G401.6 (cell line): ENCODE measurements at regions not wholly inside any gene's neighbourhood (a gene's known extent, or its start where the extent isn't known, plus 50 kb on each side); places are given as distances from the start of the nearest gene placed in this dataset.
"Not testable (repeated sequence)": the region's sequence is repeated elsewhere in the genome, so short reads cannot be mapped to it uniquely, and the experiment has no call there.

ENCODE experiments used
- FAIRE-seq: peaks from 2 replicates; lab custom pipeline; 2012; peaks lifted over from hg19 to GRCh38; lab: Jason Lieb, UNC

DNA sequence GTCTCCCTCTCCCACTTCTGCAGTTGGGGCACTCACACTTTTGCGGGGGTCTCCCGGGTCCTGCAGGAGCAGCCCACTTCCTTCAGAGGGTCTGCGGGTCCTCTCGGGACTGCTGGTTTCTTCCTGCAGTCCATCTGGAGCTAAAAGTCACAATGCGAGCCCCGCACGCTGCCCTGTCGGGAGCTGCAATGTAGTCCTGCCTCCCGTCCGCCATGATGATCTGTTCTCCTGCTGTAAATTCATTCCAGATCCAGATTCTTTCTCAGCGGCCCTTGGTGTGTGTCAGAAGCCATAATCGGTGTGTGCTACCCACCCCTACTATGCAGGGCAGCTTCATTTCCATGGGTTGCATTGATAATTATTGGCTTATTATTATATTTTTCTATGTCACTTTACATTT is 323.0 kb upstream of the ZFP42 start:
- FAIRE-seq: not testable (repeated sequence)

DNA sequence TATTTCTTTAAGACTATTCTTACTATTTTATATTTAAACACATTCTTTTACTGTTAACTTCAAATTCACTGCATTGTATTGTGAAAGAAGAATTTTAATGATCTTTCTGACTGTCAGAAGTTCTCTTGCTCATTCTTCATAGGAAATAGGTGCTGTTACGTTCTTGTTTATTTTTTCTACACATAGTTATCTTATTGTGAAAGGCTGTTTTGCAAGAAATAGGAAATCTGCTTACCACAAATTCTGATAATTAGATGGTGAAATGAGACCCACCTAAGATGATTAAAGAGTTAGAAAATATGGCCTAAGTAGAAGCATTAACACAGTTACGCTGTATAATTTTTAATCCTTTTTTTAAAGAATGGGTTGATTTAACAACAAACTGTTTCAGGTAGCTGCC is 316.1 kb upstream of the ZFP42 start:
- FAIRE-seq: no peak

DNA sequence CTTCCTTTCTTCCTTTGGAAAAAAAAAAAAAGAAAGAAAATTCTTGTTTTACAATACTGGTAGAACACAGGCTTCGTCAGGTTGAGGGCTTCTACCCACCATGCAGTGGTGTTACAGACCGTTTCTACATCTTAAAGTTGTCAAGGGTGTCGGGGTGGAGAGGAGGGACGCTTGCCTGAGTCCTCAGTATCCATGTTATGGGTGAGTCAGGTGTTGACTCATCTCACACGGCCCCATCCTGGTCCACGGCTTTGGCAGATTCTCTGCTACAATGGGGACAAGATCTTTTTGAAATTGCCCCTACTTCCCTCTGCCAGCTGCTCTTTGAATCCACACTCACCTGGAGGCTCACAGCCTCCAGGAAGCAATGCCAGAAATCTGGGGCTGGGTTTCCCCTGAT is 310.3 kb upstream of the ZFP42 start:
- FAIRE-seq: no peak

DNA sequence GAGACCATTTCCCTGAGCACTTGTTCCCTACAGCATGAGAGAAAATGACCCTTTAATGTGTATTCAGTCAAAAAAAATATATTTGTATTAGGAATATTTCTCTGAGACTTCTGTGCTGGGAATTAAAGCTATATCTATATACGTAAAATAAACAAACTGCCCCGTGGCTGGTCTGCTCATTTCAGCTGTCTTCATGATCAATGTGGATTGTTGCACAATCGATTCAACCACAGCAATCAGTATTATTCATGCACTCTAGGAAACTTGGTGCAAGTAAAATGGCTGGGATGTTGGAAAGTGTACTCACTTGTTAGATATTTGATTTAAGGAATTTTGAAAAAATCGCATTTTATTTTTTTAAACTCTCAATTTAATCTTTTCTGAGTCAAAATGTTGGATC is 307.9 kb upstream of the ZFP42 start:
- FAIRE-seq: no peak

DNA sequence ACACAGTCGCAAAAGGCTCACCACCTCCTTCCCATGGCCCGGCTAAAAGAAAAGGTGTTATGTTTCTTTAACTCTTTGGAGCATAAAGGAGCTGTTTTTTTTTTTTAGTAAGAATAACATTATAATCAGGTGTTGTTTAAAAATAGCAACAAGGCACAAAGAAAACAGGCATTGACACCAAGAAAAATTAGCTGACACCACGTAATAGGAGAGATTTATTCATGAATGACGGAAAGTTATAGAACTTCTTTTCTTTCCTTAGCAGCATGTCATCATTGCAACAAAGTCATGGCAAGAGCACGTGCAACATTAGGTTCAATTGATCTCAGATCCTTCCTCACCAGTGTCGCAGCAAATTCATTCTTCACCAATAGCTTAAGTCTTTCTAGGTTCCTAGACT is 302.9 kb upstream of the ZFP42 start:
- no peak for FAIRE-seq

DNA sequence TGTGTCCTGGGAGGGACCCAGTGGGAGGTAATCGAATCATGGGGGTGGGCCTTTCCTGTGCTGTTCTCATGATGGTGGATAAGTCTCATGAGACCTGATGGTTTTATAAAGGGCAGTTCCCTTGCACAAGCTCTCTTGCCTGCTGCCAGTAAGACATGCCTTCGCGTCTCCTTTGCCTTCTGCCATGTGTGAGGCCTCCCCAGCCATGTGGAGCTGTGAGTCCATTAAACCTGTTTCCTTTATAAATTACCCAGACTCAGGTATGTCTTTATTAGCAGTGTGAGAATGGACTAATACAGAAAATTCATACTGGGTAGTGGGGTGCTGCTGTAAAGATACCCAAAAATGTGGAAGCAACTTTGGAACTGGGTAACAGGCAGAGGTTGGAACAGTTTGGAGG is 300.0 kb upstream of the ZFP42 start:
- FAIRE-seq: not testable (repeated sequence)

DNA sequence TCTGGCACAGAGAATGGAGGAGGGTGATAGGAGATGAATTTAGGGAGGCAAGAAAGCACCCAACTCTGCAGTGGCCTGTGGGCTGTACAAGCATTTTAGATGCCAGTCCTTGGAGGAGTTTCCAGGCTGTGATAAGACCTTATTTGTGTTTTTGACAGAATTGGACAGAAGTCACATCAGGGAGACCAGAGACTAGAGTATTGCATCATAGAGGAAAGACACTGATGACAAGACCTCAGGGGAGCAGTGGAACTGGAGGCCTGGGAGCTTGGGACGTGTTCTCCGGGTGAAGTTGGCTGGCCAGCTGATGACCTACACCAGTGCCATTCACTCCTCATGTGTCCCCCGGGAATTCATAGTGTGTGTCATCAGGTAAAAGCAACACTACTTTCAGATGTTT is 284.0 kb upstream of the ZFP42 start:
- FAIRE-seq: no peak

DNA sequence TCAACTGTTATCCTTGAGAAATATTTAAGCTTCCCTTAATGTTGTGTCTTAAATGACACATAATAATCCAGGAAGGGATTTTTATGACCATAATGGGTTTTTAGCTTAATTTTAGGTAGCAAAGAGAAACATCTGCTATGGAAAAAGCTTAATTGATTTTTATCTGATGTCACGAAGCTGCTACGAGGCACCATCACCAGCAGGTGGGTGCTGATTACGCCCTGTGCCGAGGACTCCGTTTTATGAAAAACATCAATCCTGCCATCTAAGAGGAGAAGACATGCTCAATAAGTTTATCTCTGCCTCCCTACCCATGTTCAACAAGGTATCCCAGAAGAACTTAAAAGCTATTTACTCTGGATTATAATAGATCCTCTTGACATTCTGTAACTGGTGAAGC is 280.6 kb upstream of the ZFP42 start:
- no peak for FAIRE-seq

DNA sequence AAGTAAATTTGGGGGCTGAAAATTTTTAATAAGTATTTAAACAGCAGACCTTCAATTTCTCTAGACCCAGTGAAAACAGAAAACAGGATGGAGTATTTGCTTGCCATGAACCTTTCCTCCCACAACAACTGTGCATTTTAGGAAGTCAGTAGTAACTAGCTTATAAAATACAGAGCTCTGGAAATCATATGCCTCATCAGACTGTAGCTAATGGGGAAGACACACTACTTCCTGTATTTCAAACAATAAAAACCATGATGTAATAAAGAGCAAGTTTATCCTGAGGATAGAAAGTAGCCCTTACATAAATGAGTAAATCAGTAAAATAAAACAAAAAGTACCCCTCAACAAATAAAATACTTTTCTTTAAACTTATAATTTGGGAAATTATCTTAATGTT is 280.1 kb upstream of the ZFP42 start:
- no peak for FAIRE-seq

DNA sequence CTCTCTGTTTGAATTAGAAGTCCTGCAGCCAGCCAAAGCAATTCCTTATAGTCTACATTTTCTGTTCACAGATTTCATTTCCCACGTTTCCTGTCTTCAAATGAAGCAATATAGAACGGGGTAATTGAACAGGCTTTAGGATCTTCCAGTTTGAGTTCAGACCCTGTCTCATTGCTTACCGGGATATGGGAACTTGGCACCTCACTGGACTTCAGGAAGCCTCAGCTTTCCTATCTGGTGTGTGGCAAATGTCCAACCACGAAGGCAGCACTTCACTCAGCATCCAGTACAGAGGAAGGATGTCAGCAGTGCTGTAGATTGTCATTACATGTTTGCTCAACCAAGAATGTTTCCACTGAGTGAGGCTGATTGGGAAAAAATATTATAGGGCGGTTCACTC is 271.1 kb upstream of the ZFP42 start:
- no peak for FAIRE-seq

DNA sequence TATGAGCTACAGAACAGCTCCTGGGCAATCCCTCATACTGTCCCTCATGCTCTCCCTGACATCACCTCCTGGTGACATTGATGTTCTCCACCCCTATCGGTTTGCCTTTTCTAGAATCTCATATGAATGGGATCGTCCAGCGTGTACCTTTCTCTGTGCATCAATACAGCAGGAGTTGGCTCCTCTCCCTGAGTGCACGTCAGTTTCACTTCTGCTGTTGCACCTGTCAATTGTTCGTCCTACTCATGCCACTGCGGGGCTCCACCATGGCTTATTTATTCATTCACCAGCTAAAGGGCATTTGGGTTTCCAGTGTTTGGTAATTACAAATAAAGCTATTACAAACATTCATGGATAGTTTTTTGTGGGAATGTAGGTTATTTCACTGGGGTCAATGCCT is 269.1 kb upstream of the ZFP42 start:
- no peak for FAIRE-seq

DNA sequence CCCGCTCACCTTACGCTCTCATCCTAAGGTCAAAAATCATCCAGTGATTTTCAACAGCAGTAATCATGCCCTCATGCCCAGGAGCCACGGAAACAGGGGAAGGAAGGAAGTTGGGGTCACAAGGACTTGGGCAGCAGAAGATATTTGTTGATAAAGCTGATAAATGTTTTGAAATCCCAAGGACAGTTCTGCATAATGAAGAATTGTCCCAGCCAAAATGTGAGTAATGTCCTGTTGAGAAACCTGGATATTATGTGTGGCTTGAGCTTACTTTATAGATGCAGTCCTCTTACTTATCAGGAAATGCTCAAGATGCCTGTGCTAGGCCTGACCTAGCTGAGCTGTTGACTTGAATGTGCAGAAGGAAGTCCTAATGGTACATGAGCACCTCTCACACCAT is 263.0 kb upstream of the ZFP42 start:
- no peak for FAIRE-seq

DNA sequence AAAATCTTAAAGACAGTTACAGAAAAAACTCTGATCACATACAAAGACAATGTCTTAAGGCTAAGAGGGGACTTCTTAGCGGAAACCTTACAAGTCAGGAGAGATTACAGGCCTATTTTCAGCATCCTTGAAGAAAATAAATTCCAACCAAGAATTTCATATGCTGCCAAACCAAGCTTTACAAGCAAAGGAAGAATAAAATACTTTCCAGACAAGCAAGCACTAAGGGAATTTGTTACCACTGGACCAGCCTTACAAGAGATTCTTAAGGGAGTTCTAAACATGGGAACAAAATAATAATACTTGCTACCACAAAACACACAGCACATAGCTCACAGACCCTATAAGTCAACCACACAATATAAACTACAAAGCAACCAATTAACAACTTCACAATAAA is 255.8 kb upstream of the ZFP42 start:
- FAIRE-seq: no peak

DNA sequence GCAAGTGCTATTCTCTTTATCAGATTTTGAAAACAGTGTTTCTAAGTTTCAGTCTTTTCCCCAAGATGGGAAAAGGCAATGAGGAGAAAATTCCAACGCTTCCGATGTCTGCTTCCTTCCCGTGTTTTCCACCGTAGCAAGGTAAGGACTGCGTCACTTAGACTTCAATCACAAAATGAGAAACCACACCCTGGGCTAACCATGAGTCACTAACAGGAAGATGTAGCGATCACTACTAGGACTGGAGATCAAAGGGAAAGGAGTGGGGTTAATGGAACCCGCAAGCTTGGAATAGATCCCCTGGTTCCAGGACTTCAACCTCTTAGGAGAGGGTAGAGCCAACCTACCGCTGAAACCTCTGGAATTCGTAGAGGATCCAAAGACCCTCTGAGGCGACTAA is 250.7 kb upstream of the ZFP42 start:
- no peak for FAIRE-seq

DNA sequence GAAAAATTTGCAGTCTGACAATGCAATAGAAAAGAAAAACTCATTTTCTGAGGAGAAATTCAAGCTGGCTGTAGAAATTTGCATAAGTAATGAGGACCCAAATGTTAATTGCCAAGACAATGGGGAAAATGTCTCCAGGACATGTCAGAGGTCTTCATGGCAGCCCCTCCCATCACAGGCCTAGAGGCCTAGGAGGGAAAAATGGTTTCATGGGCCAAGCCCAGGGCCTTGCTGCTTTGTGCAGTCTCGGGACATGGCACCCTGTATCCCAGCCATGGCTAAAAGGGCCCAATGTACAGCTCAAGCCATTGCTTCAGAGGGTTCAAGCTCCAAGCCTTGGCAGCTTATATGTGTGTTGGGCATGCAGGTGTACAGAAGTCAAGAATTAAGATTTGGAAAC is 244.9 kb upstream of the ZFP42 start:
- FAIRE-seq: not testable (repeated sequence)

DNA sequence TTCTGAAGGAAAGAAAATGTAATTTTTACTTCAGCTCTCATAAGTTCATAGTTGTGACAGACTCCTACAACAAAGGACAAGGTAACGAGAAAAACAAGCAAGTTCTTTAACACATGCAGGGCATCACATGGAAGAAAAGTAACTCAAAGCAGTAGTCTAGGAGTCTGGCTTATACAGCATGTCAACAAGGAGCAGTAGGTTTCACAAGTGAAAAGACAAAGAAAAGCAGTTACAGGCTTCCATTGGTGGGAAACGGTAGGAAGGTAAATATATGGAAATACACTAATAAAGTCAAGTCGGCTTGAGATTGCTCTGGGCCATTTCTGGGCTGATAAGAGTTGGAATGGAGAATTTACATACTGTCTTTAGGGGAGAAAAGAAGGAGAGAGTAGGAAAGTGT is 228.4 kb upstream of the ZFP42 start:
- no peak for FAIRE-seq

DNA sequence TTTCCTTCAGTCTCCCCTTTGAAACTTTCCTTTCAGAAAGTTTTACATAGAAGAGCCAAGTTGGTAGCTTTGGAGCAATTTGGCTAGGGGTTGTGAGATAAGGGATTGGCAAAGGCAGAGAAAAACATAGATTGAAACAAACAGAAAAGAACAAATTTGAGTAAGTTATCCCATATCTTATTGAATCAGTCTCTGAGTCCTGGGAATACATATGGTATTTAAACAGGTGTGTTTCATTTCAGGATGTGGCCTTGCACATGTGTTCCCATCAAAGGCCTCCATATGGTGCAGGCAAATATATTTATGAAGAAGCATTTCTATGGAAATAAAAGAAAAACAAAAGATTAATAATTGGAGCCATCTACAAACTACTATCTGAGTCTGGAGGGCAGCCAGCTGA is 227.9 kb upstream of the ZFP42 start:
- FAIRE-seq: no peak

DNA sequence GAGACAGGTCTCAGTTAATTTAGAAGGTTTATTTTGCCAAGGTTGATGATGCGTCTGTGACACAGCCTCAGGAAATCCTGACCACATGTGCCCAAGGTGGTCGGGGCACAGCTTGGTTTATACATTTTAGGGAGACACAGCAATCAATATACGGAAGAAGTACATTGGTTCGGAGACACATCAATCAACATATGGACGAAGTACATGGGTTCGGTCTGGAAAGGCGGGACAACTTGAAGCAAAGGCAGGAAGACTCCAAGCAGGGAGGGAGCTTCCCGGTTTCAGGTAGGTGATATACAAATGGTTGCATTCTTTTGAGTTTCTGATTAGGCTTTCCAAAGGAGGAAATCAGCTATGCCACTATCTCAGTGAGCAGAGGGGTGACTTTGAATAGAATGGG is 225.2 kb upstream of the ZFP42 start:
- FAIRE-seq: no peak

DNA sequence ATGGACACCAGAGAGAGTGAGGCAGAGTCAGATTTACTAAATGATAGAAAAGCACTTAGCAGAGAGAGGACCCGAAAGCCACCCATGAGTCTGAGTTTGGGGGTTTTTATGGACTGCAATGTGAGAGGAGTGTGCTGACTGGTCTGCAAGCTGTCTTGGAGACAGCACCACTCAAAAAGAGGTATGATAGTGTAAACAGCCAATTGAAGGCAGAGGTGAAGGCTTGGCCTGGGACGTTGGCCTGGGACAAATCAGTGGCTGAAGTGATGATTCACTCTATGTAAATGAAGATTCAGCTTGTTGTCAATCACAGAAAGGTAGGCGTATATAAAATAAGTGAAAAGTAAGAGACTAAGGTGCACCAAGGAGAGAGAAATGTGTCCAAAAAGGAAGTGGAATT is 217.6 kb upstream of the ZFP42 start:
- no peak for FAIRE-seq

DNA sequence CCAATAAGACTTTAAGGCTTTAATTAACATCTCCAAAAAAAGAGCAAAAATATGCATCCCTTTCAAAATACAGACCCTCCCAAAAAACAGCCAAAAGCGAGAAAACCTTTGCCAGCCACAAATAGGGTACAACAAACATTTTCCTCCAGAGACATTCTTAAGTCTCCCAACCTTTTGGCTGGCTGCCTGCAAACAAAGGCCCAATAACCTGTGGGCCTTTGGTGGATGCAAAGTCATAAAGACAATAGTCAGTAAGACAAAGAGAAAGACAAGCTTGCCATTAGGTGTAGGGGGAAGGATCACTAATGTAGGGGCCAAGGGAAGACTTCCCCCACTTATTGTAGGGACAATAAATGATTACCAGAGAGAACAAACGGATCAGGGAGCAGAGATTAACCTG is 215.5 kb upstream of the ZFP42 start:
- no peak for FAIRE-seq

DNA sequence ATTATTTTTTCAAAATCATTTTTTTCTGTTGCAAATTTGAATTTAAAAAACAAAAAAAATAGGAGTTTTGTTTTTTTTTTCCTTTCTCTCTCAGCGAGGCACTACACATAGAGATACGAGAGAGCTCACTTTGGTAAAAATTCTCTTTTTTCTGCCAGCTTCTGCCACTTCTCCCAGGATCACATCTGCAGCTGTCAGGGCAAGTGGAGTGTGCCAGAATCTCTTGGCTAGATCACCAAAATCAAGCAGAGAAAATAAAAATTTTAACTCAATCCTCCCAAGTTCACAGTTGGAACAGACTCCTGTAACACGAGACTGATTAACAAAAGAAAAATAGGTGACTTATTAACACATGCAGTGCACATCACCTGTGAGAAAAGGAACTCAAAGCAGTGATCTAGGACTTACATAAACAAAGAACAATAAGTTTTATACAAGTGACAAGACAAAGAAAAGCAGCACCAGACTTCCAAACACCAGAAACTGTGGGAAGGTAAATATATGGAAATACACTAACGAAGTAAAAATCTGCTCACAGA is 213.2 kb upstream of the ZFP42 start:
- no peak for FAIRE-seq

DNA sequence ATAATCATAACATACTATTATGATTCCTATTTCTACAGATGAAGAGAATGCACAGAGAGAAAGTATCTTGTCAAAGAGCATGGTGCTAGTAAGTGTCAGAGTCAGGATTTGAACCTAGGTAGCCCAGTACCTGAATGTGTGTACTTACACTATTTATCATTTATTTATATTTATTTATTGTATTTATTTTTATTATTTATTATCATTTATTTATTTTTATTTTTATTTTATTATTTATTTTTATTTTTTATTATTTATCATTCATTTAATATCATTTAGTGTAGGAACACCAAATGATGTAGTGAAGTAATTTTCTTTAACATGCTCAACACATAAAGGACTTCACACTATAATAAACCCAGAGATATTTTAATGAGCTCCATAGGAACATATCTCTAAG is 209.4 kb upstream of the ZFP42 start:
- FAIRE-seq: peak; percentile 66

DNA sequence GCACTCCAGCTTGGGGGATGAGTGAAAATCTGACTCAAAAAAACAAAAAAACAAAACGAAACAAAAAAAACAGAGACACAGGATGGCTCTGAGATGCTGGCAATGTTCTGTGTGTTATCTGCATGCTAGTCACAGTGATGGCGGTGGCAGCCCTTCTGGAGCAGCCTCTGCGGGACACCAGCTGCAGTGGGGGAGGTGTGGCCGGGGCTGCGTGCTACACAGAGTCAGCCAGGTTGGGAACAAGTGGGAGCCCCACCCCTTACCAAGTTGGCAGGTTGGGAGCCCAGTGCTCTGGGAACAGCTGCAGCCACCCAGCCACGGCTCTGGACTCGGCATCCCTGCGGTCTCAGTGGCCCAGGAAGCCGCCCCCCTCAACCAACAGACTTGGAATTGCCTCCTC is 206.5 kb upstream of the ZFP42 start:
- no peak for FAIRE-seq

DNA sequence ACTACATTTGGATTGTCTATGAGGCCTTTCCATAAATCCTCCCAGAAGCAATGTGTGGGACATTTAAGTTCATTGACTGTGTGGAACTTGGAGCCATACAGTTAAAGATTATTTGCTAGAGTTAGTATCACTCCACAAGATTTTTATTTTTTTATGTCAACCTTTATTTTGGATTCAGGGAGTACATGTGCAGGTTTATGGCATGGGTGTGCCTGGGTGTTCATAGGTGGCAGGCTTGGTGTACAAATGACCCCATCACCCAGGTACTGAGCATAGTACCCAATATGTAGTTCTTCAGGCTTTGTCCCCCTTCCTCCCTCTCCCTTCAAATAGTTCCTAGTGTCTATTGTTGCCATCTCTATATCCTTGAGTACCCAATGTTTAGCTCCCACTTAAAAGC is 199.8 kb upstream of the ZFP42 start:
- FAIRE-seq: no peak

DNA sequence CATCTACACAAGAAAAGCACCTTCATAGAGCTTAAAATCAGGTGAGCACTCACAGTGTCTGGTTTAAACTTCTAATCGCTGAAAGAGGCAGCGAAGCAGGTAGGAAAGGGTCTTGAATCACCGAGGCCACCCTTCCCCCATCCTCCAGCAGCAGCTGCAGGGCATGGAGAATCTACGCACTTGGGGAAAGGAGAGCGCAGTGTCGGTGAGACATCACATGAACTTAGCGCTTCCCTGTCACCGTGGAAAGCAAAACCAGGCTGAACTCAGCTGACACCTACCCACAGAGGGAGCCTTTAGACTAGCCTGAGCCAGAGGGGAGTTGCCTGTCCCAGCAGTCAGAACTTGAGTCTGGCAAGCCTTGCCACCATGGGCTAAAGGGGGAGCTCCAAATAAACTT is 197.2 kb upstream of the ZFP42 start:
- no peak for FAIRE-seq
